GM23338 (cell line): ENCODE measurements at regions not wholly inside any gene's neighbourhood (a gene's known extent, or its start where the extent isn't known, plus 50 kb on each side); places are given as distances from the start of the nearest gene placed in this dataset.

ENCODE experiments used
- ATAC-seq: fragments of 200-7000 bp; cut with Tn5 transposase; 3 replicates; pipeline ENCODE4 v1.9.1; 2020
- DNase-seq: peaks from one replicate; pipeline ENCODE4 v3.0.0-alpha.2; 2015; ENCODE audit warnings: low spot score
- H2AFZ ChIP-seq: fragments of 200-600 bp; sonication (generic); 2 replicates; pipeline ENCODE4 v1.8.0; 2016; ENCODE audit warnings: antibody characterized with exemption, mild to moderate bottlenecking, moderate library complexity
- H3F3A ChIP-seq: fragments of 200-600 bp; sonication (generic); replicated peaks from 2 replicates; pipeline ENCODE4 v1.8.0; 2017; ENCODE audit warnings: antibody characterized with exemption, mixed run types, low read depth
- H3K27ac ChIP-seq: fragments of 200-600 bp; sonication (generic); 2 replicates; pipeline ENCODE4 v1.6.1; 2016; ENCODE audit warnings: low read depth
- H3K27me3 ChIP-seq: fragments of 200-600 bp; sonication (generic); 2 replicates; pipeline ENCODE4 v1.8.0; 2016; ENCODE audit warnings: mild to moderate bottlenecking, mixed run types, moderate library complexity; ENCODE audit not compliant: insufficient read depth
- H3K36me3 ChIP-seq: fragments of 200-600 bp; sonication (generic); 2 replicates; pipeline ENCODE4 v1.8.0; 2016; ENCODE audit warnings: mild to moderate bottlenecking; ENCODE audit not compliant: insufficient read depth
- H3K4me1 ChIP-seq: fragments of 200-600 bp; sonication (generic); 2 replicates; pipeline ENCODE4 v1.8.0; 2016; ENCODE audit warnings: mild to moderate bottlenecking, moderate library complexity; ENCODE audit not compliant: insufficient read depth
- H3K4me2 ChIP-seq: fragments of 200-600 bp; sonication (generic); 2 replicates; pipeline ENCODE4 v1.7.1; 2017; ENCODE audit warnings: mixed run types
- H3K4me3 ChIP-seq: fragments of 200-600 bp; sonication (generic); 2 replicates; pipeline ENCODE4 v1.6.1; 2016; ENCODE audit warnings: mixed run types
- H3K79me2 ChIP-seq: fragments of 200-600 bp; sonication (generic); replicated peaks from 2 replicates; pipeline ENCODE4 v1.8.0; 2017; ENCODE audit warnings: mild to moderate bottlenecking; ENCODE audit not compliant: insufficient read depth
- H3K9me2 ChIP-seq: fragments of 200-600 bp; sonication (generic); 2 replicates; pipeline ENCODE4 v1.8.0; 2017; ENCODE audit not compliant: insufficient read depth
- H4K20me1 ChIP-seq: fragments of 200-600 bp; sonication (generic); replicated peaks from 2 replicates; pipeline ENCODE4 v1.8.0; 2017; ENCODE audit warnings: mild to moderate bottlenecking; ENCODE audit not compliant: insufficient read depth
- H3K27ac Mint-ChIP-seq: 2 replicates; pipeline ENCODE4 v1.8.0; 2020; ENCODE audit warnings: inconsistent platforms, mild to moderate bottlenecking, moderate library complexity, mixed read lengths
- H3K27me3 Mint-ChIP-seq: 3 replicates; pipeline ENCODE4 v1.8.0; 2022; ENCODE audit warnings: low read depth, mild to moderate bottlenecking, moderate library complexity, mixed read lengths, inconsistent platforms; ENCODE audit not compliant: insufficient read depth, poor library complexity
- H3K36me3 Mint-ChIP-seq: 3 replicates; pipeline ENCODE4 v1.8.0; 2021; ENCODE audit warnings: low read depth, mild to moderate bottlenecking, inconsistent platforms, moderate library complexity, mixed read lengths
- H3K4me1 Mint-ChIP-seq: 3 replicates; pipeline ENCODE4 v1.8.0; 2020; ENCODE audit warnings: mild to moderate bottlenecking, inconsistent platforms, mixed read lengths
- H3K4me3 Mint-ChIP-seq: 3 replicates; pipeline ENCODE4 v1.8.0; 2021; ENCODE audit warnings: moderate library complexity, mild to moderate bottlenecking, inconsistent platforms, mixed read lengths
- H3K9me3 Mint-ChIP-seq: 3 replicates; pipeline ENCODE4 v1.8.0; 2020; ENCODE audit warnings: moderate library complexity, mild to moderate bottlenecking, inconsistent platforms, mixed read lengths
- CREB1 ChIP-seq: fragments of 250-450 bp; sonication (Bioruptor Pico); IDR thresholded peaks from 2 replicates; pipeline ENCODE4 v1.5.0; 2020; ENCODE audit warnings: low read depth, mild to moderate bottlenecking, moderate library complexity
- CTCF ChIP-seq, 2 experiments: fragments of 200-600 bp in 1 of 2; sonication (generic) in 1 of 2; conservative IDR thresholded peaks; 2 replicates each; pipeline versions ENCODE4 v1.5.1 to v1.6.1; 2016 to 2017; ENCODE audit warnings: antibody characterized with exemption in 2 of 2, low read depth in 2 of 2, mild to moderate bottlenecking in 2 of 2, moderate library complexity in 1 of 2
- ETS1 ChIP-seq: IDR thresholded peaks from 2 replicates; pipeline ENCODE4 v1.6.1; 2016; ENCODE audit warnings: antibody characterized with exemption
- EZH2 ChIP-seq: fragments of 200-600 bp; sonication (generic); IDR thresholded peaks from one replicate; pipeline ENCODE4 v1.8.0; 2017; ENCODE audit warnings: antibody characterized with exemption, mild to moderate bottlenecking, low read depth; ENCODE audit not compliant: unreplicated experiment
- EZH2phosphoT487 ChIP-seq: fragments of 200-600 bp; sonication (generic); IDR thresholded peaks from one replicate; pipeline ENCODE4 v1.8.1; 2018; ENCODE audit warnings: antibody characterized with exemption; ENCODE audit not compliant: unreplicated experiment
- JUNB ChIP-seq: IDR thresholded peaks from one replicate; pipeline ENCODE4 v1.6.1; 2016; ENCODE audit warnings: antibody characterized with exemption; ENCODE audit not compliant: unreplicated experiment
- NANOG ChIP-seq: IDR thresholded peaks from 2 replicates; pipeline ENCODE4 v1.6.1; 2016; ENCODE audit warnings: antibody characterized with exemption, borderline replicate concordance
- POLR2AphosphoS5 ChIP-seq: IDR thresholded peaks from 2 replicates; pipeline ENCODE4 v1.6.1; 2016; ENCODE audit warnings: antibody characterized with exemption, low read depth
- STAT1 ChIP-seq: IDR thresholded peaks from one replicate; pipeline ENCODE4 v1.6.1; 2016; ENCODE audit warnings: antibody characterized with exemption; ENCODE audit not compliant: unreplicated experiment
- ZNF331 ChIP-seq: fragments of 250-450 bp; sonication (Bioruptor Pico); IDR thresholded peaks from 2 replicates; pipeline ENCODE4 v1.5.0; 2020; ENCODE audit warnings: low read depth, mild to moderate bottlenecking, moderate library complexity
- ZNF462 ChIP-seq: fragments of 250-450 bp; sonication (Bioruptor Pico); IDR thresholded peaks from 2 replicates; pipeline ENCODE4 v1.5.0; 2020; ENCODE audit warnings: mild to moderate bottlenecking, moderate library complexity

- no peaks in the 10 kb centered on the region for H3K36me3 ChIP-seq
- H3K9me3 Mint-ChIP-seq, result no peaks in the 10 kb centered on the region
- H3F3A ChIP-seq, result no peaks in the 10 kb centered on the region
- TF ChIP-seq ETS1 (no peak), ZNF462 (CRISPR knock-in tag) (no peak), EZH2phosphoT487 (no peak), JUNB (no peak), POLR2AphosphoS5 (no peak), NANOG (no peak), ZNF331 (CRISPR knock-in tag) (no peak), CREB1 (CRISPR knock-in tag) (no peak), CTCF (conservative IDR thresholded peaks at IDR 0.05; ENCODE audit: low read depth in 2 of 2) (no peak), STAT1 (no peak), EZH2 (no peak)
- no peaks in the 10 kb centered on the region for H4K20me1 ChIP-seq
- H3K36me3 Mint-ChIP-seq, result no peaks in the 10 kb centered on the region
- H3K27me3 Mint-ChIP-seq, result no peaks in the 10 kb centered on the region
- H3K4me1 ChIP-seq, result no peaks in the 10 kb centered on the region
- H3K4me2 ChIP-seq, result no peak overlapping the region
- H3K9me2 ChIP-seq, result no peaks in the 10 kb centered on the region
- ATAC-seq (no peak), DNase-seq (no peak)
- H3K27ac ChIP-seq, result no peak overlapping the region
- no peak overlapping the region for H3K27ac Mint-ChIP-seq
- no peaks in the 10 kb centered on the region for H3K79me2 ChIP-seq
- peaks cover 16% of the 10 kb centered on the region for H3K4me1 Mint-ChIP-seq
- H2AFZ ChIP-seq, result no peak overlapping the region
- H3K4me3 ChIP-seq, result no peak overlapping the region
- no peaks in the 10 kb centered on the region for H3K27me3 ChIP-seq
- no peak overlapping the region for H3K4me3 Mint-ChIP-seq
Observed at GRCh38 chr3:36210840-36211651, 169.3 kb upstream of the STAC start.
